ENCODE measurements at regions not wholly inside any gene's neighbourhood (a gene's known extent, or its start where the extent isn't known, plus 50 kb on each side); places are given as distances from the start of the nearest gene placed in this dataset.

DNA sequence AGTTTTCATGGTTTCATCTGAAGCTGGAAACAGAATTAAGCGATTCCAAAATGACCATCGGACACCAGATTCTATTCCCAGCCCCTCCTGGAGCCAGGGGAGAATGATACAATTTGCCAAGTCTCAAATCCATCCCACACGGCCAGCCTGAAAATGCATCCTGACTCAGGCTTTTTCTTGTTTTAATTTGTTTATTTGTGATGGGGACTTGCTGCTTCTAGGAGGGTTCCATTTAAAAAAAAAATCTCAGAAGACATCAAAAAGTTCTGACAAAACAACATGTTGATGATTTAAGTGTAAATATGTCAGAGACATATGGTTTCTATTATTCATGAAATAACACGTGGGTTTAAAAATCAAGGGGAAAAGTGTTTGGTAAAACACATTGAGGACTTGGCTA lies 173.2 kb downstream of the GAS1 start:
- TF ChIP-seq EZH2 (IDR thresholded peaks at IDR 0.05; ENCODE audit: insufficient read depth, low read length) (no peak), CTCF (IDR thresholded peaks at IDR 0.05; ENCODE audit: insufficient read depth, low read depth, low read length) (no peak)
- no peaks in the 10 kb centered on the region for H4K20me1 ChIP-seq (ENCODE audit: insufficient read depth, low read length)
- H2AFZ ChIP-seq (ENCODE audit: low read depth, low read length) = no peak overlapping the region
- no peaks in the 10 kb centered on the region for H3K4me1 ChIP-seq (ENCODE audit: insufficient read depth, low read length)
- no peaks in the 10 kb centered on the region for H3K4me1 Mint-ChIP-seq (ENCODE audit: low read depth, unreplicated experiment)
- H3K9ac ChIP-seq (ENCODE audit: low read length) = no peak overlapping the region
- no peaks in the 10 kb centered on the region for H3K36me3 ChIP-seq (ENCODE audit: insufficient read depth, low read length)
- no peaks in the 10 kb centered on the region for H3K27me3 ChIP-seq (ENCODE audit: insufficient read depth, low read length)
- no peak overlapping the region for H3K4me3 ChIP-seq (ENCODE audit: insufficient read depth, low read depth, low read length)
- H3K36me3 Mint-ChIP-seq (ENCODE audit: low read depth, unreplicated experiment) = no peaks in the 10 kb centered on the region
- FAIRE-seq (no peak), DNase-seq (ENCODE audit: low read depth) (no peak)
- H3K4me3 Mint-ChIP-seq (ENCODE audit: unreplicated experiment) = no peak overlapping the region
- peaks cover 1% of the 10 kb centered on the region for H3K9me3 Mint-ChIP-seq (ENCODE audit: unreplicated experiment)
- H3K9me3 ChIP-seq (ENCODE audit: insufficient read depth, low read depth, low read length) = no peaks in the 10 kb centered on the region
- peaks cover 14% of the 10 kb centered on the region for H3K27me3 Mint-ChIP-seq (ENCODE audit: low read depth, unreplicated experiment)
- no peak overlapping the region for H3K27ac ChIP-seq (ENCODE audit: low read depth, low read length)
- H3K27ac Mint-ChIP-seq (ENCODE audit: unreplicated experiment) = no peak overlapping the region
- no peaks in the 10 kb centered on the region for H3K79me2 ChIP-seq (ENCODE audit: insufficient read depth, low read length)
- H3K4me2 ChIP-seq (ENCODE audit: low read length) = no peak overlapping the region

GRCh38 chr9:86773422-86773945 lies 173.8 kb downstream of the GAS1 start:
- no peak for FAIRE-seq
- Histone ChIP-seq H3K27ac (ENCODE audit: low read depth, low read length) (no peak overlapping the region), H3K4me1 (ENCODE audit: insufficient read depth, low read length) (no peaks in the 10 kb centered on the region), H3K9ac (ENCODE audit: low read length) (no peak overlapping the region), H3K36me3 (ENCODE audit: insufficient read depth, low read length) (no peaks in the 10 kb centered on the region), H3K4me2 (ENCODE audit: low read length) (no peak overlapping the region), H3K9me3 (ENCODE audit: insufficient read depth, low read depth, low read length) (no peaks in the 10 kb centered on the region), H3K4me3 (ENCODE audit: insufficient read depth, low read depth, low read length) (no peak overlapping the region), H2AFZ (ENCODE audit: low read depth, low read length) (no peak overlapping the region), H3K27me3 (ENCODE audit: insufficient read depth, low read length) (no peaks in the 10 kb centered on the region), H3K79me2 (ENCODE audit: insufficient read depth, low read length) (no peaks in the 10 kb centered on the region), H4K20me1 (ENCODE audit: insufficient read depth, low read length) (no peaks in the 10 kb centered on the region)
- H3K4me3 Mint-ChIP-seq (ENCODE audit: unreplicated experiment) = no peak overlapping the region
- H3K36me3 Mint-ChIP-seq (ENCODE audit: low read depth, unreplicated experiment) = no peaks in the 10 kb centered on the region
- H3K27ac Mint-ChIP-seq (ENCODE audit: unreplicated experiment) = no peak overlapping the region
- no peaks in the 10 kb centered on the region for H3K4me1 Mint-ChIP-seq (ENCODE audit: low read depth, unreplicated experiment)
- no peak for DNase-seq (ENCODE audit: low read depth)
- H3K9me3 Mint-ChIP-seq (ENCODE audit: unreplicated experiment) = peaks cover 1% of the 10 kb centered on the region
- peaks cover 14% of the 10 kb centered on the region for H3K27me3 Mint-ChIP-seq (ENCODE audit: low read depth, unreplicated experiment)
- TF ChIP-seq CTCF (IDR thresholded peaks at IDR 0.05; ENCODE audit: insufficient read depth, low read depth, low read length) (no peak), EZH2 (IDR thresholded peaks at IDR 0.05; ENCODE audit: insufficient read depth, low read length) (no peak)

DNA sequence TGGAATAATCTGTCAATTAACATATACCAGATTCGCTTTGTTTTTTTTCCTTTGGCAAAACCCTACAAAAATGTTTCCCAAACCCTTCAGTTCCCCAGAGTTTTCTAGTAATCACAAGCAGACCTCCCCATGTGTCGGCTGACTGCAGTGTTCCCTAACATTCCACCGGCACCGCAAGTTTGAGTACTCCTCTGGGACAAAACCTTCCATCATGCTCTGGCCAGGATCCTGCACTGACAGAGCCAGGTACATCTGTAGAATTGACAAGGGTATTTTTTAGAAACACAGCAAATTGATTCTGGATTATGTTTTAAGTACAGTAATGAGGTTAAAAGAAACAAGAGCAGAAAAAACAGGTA lies 174.7 kb downstream of the GAS1 start:
- no peaks in the 10 kb centered on the region for H3K36me3 ChIP-seq (ENCODE audit: insufficient read depth, low read length)
- TF ChIP-seq CTCF (IDR thresholded peaks at IDR 0.05; ENCODE audit: insufficient read depth, low read depth, low read length) (no peak), EZH2 (IDR thresholded peaks at IDR 0.05; ENCODE audit: insufficient read depth, low read length) (no peak)
- Mint-ChIP-seq H3K36me3 (ENCODE audit: low read depth, unreplicated experiment) (no peaks in the 10 kb centered on the region), H3K9me3 (ENCODE audit: unreplicated experiment) (peaks cover 1% of the 10 kb centered on the region), H3K4me1 (ENCODE audit: low read depth, unreplicated experiment) (peaks cover 4% of the 10 kb centered on the region), H3K27ac (ENCODE audit: unreplicated experiment) (no peak overlapping the region), H3K4me3 (ENCODE audit: unreplicated experiment) (no peak overlapping the region), H3K27me3 (ENCODE audit: low read depth, unreplicated experiment) (peaks cover 14% of the 10 kb centered on the region)
- H3K27me3 ChIP-seq (ENCODE audit: insufficient read depth, low read length) = no peaks in the 10 kb centered on the region
- DNase-seq (ENCODE audit: low read depth) = no peak
- H3K4me2 ChIP-seq (ENCODE audit: low read length) = no peak overlapping the region
- no peaks in the 10 kb centered on the region for H3K9me3 ChIP-seq (ENCODE audit: insufficient read depth, low read depth, low read length)
- H3K79me2 ChIP-seq (ENCODE audit: insufficient read depth, low read length) = no peaks in the 10 kb centered on the region
- FAIRE-seq = no peak
- H3K27ac ChIP-seq (ENCODE audit: low read depth, low read length) = no peak overlapping the region
- no peak overlapping the region for H3K9ac ChIP-seq (ENCODE audit: low read length)
- H3K4me1 ChIP-seq (ENCODE audit: insufficient read depth, low read length) = peaks cover 1% of the 10 kb centered on the region
- no peak overlapping the region for H3K4me3 ChIP-seq (ENCODE audit: insufficient read depth, low read depth, low read length)
- H2AFZ ChIP-seq (ENCODE audit: low read depth, low read length) = no peak overlapping the region
- H4K20me1 ChIP-seq (ENCODE audit: insufficient read depth, low read length) = no peaks in the 10 kb centered on the region

All from astrocyte (in vitro differentiated cells and primary cell).